ENCODE measurements at regions not wholly inside any gene's neighbourhood (a gene's known extent, or its start where the extent isn't known, plus 50 kb on each side); places are given as distances from the start of the nearest gene placed in this dataset.
A peak's percentile ranks its signal among the peaks of the same experiment; 100 is the strongest.

DNA sequence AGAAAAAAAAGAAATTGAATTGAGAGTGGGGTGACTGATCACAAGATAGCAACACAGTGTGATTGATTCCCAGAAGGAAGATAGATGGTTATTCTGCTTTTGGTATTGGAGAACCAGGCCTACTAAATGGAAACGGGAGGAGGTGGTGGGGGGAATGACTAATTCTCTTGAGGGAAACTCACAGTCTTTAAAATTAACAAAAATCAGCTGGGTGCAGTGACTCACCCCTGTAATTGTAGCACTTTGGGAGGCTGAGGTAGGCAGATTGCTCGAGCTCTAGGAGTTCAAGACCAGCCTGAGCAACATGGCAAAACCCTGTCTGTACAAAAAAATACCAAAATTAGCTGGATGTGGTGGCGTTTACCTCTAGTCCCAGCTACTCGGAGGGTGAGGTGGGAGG is 134.6 kb upstream of the PDE4B start:
- H3K4me3 Mint-ChIP-seq = no peak overlapping the region
- no peak overlapping the region for H3K27ac Mint-ChIP-seq
- no peaks in the 10 kb centered on the region for H3K27me3 Mint-ChIP-seq (ENCODE audit: low read depth)
- no peak for TF ChIP-seq CTCF (IDR thresholded peaks at IDR 0.05; ENCODE audit: unreplicated experiment in 3 of 3)
- H3K36me3 Mint-ChIP-seq (ENCODE audit: low read depth) = no peaks in the 10 kb centered on the region
- no peaks in the 10 kb centered on the region for H3K4me1 Mint-ChIP-seq
- peaks cover 10% of the 10 kb centered on the region for H3K9me3 Mint-ChIP-seq

DNA sequence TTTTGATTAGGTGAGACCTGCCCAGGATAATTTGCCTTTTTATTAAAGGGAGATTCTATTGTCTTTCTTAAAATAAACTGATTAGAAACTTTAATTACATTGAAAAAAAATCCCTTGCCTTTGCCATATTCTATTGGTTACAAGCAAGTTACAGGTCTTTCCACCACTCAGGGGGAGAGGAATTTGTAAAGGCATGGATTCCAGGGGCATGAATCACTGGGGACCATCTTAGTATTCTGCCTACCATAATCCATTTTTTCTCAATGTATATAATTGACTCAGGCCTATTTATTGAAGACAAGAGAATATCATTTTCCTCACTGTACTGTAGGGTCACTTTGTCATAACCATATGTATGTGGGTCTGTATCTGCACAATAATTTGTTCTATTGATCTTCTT is 124.3 kb upstream of the PDE4B start:
- Mint-ChIP-seq H3K4me1 (no peaks in the 10 kb centered on the region), H3K9me3 (peaks cover 15% of the 10 kb centered on the region), H3K4me3 (no peak overlapping the region), H3K27ac (peak overlapping the region in 1 of 3 experiments; percentile 74), H3K36me3 (ENCODE audit: low read depth) (no peaks in the 10 kb centered on the region), H3K27me3 (ENCODE audit: low read depth) (no peaks in the 10 kb centered on the region)
- TF ChIP-seq CTCF (IDR thresholded peaks at IDR 0.05; ENCODE audit: unreplicated experiment in 3 of 3) = no peak

GRCh38 chr1:65670518-65670917 is 122.2 kb upstream of the PDE4B start:
- TF ChIP-seq CTCF (IDR thresholded peaks at IDR 0.05; ENCODE audit: unreplicated experiment in 3 of 3) = no peak
- Mint-ChIP-seq H3K36me3 (ENCODE audit: low read depth) (no peaks in the 10 kb centered on the region), H3K4me3 (no peak overlapping the region), H3K4me1 (no peaks in the 10 kb centered on the region), H3K27ac (no peak overlapping the region), H3K9me3 (peaks cover 14% of the 10 kb centered on the region), H3K27me3 (ENCODE audit: low read depth) (no peaks in the 10 kb centered on the region)

DNA sequence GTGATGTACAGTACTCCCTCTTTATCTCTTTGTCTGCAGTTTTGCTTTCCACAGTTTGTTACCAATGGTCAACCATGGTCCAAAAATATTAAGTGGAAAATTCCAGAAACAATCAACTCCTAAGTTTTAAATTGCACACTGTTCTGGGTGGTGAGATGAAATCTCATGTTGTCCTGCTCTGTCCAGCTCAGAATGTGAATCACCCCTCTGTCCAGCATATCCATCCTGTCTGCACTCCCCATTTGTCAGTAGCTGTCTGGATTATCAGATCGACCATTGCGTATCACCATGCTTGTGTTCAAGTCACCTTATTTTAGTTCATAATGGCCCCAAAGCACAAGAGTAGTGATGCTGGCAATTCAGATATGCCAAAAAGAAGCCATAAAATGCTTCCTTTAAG is 118.2 kb upstream of the PDE4B start:
- Mint-ChIP-seq H3K36me3 (ENCODE audit: low read depth) (no peaks in the 10 kb centered on the region), H3K27me3 (ENCODE audit: low read depth) (no peaks in the 10 kb centered on the region), H3K4me3 (no peak overlapping the region), H3K9me3 (peaks cover 6% of the 10 kb centered on the region), H3K4me1 (no peaks in the 10 kb centered on the region), H3K27ac (no peak overlapping the region)
- no peak for TF ChIP-seq CTCF (IDR thresholded peaks at IDR 0.05; ENCODE audit: unreplicated experiment in 3 of 3)

DNA sequence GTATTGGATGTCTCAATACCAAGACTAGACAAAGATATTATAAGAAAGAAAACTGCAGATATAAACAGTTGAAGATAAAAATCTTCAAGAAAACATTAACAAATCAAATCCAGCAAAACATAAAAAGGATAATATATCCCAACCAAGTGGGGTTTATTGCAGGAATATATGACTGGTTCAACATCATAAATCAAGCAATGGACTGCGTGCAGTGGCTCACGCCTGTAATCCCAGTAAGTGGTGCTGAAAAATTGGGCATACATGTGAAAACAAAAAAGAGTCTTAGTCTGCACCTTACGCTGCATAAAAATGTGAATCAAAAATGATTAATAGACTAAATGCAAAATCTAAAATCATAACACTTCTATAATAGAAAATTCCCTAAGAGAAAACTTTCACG is 112.9 kb upstream of the PDE4B start:
- Mint-ChIP-seq H3K27me3 (ENCODE audit: low read depth) (no peaks in the 10 kb centered on the region), H3K4me1 (no peaks in the 10 kb centered on the region), H3K27ac (no peak overlapping the region), H3K9me3 (peaks cover 3% of the 10 kb centered on the region), H3K36me3 (ENCODE audit: low read depth) (no peaks in the 10 kb centered on the region), H3K4me3 (no peak overlapping the region)
- no peak for TF ChIP-seq CTCF (IDR thresholded peaks at IDR 0.05; ENCODE audit: unreplicated experiment in 3 of 3)

- Mint-ChIP-seq H3K27me3 (ENCODE audit: low read depth) (no peaks in the 10 kb centered on the region), H3K9me3 (peaks cover 5% of the 10 kb centered on the region), H3K4me3 (no peak overlapping the region), H3K36me3 (ENCODE audit: low read depth) (no peaks in the 10 kb centered on the region), H3K4me1 (no peaks in the 10 kb centered on the region), H3K27ac (no peak overlapping the region)
- TF ChIP-seq CTCF (IDR thresholded peaks at IDR 0.05; ENCODE audit: unreplicated experiment in 3 of 3) = no peak
These were observed 111.6 kb upstream of the PDE4B start for GRCh38 chr1:65681096-65681495.
